ENCODE measurements at regions not wholly inside any gene's neighbourhood (a gene's known extent, or its start where the extent isn't known, plus 50 kb on each side); places are given as distances from the start of the nearest gene placed in this dataset.
"Not testable (repeated sequence)": the region's sequence is repeated elsewhere in the genome, so short reads cannot be mapped to it uniquely, and the experiment has no call there.

GRCh38 chr4:162977788-162978187 is 188.9 kb downstream of the NAF1 start:
- H3K4me3 ChIP-seq (ENCODE audit: severe bottlenecking) = no peak overlapping the region
- no peaks in the 10 kb centered on the region for H3K4me1 ChIP-seq (ENCODE audit: insufficient read depth, poor library complexity, severe bottlenecking)
- H3K36me3 ChIP-seq (ENCODE audit: low read depth) = no peaks in the 10 kb centered on the region
- TF ChIP-seq CTCF (IDR thresholded peaks at IDR 0.05; ENCODE audit: poor library complexity, severe bottlenecking) = no peak
- H3K9me3 ChIP-seq (ENCODE audit: severe bottlenecking) = no peaks in the 10 kb centered on the region
- no peaks in the 10 kb centered on the region for H3K27me3 ChIP-seq (ENCODE audit: insufficient read depth, poor library complexity, severe bottlenecking)
- DNase-seq (ENCODE audit: low spot score) (no peak), ATAC-seq (ENCODE audit: low read depth) (no peak)
- no peak overlapping the region for H3K27ac ChIP-seq (ENCODE audit: poor library complexity, severe bottlenecking)

DNA sequence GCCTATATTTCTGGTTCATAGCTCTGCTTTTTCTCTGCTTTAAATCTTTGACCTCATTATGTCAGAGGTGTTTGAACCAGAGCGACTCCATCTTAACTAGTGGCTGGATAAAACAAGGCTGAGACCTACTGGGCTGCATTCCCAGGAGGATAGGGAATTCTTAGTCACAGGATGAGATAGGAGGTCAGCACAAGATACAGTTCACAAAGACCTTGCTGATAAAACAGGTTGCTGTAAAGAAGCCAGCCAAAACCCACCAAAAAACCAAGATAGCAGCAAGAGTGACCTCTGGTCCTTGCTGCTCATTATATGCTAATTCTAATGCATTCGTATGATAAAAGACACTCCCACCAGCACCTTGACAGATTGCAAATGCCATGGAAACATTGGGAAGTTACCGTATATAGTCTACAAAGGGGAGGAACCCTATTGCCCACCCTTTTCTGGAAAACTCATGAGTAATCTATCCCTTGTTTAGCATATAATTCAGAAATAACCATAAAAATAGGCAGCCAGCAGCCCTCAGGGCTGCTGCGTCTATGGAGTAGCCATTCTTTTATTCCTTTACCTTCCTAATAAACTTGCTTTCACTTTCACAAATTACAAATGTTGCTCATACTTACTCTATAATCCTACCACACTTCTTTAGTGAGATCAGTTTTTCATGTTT is 193.9 kb downstream of the NAF1 start:
- H3K4me1 ChIP-seq (ENCODE audit: insufficient read depth, poor library complexity, severe bottlenecking) = no peaks in the 10 kb centered on the region
- H3K4me3 ChIP-seq (ENCODE audit: severe bottlenecking) = no peak overlapping the region
- H3K27me3 ChIP-seq (ENCODE audit: insufficient read depth, poor library complexity, severe bottlenecking) = no peaks in the 10 kb centered on the region
- no peaks in the 10 kb centered on the region for H3K9me3 ChIP-seq (ENCODE audit: severe bottlenecking)
- DNase-seq (ENCODE audit: low spot score) (no peak), ATAC-seq (ENCODE audit: low read depth) (no peak)
- TF ChIP-seq CTCF (IDR thresholded peaks at IDR 0.05; ENCODE audit: poor library complexity, severe bottlenecking) = no peak
- no peaks in the 10 kb centered on the region for H3K36me3 ChIP-seq (ENCODE audit: low read depth)
- no peak overlapping the region for H3K27ac ChIP-seq (ENCODE audit: poor library complexity, severe bottlenecking)

- ATAC-seq (ENCODE audit: low read depth) (no peak), DNase-seq (ENCODE audit: low spot score) (no peak)
- Histone ChIP-seq H3K36me3 (ENCODE audit: low read depth) (no peaks in the 10 kb centered on the region), H3K27ac (ENCODE audit: poor library complexity, severe bottlenecking) (no peak overlapping the region), H3K4me3 (ENCODE audit: severe bottlenecking) (no peak overlapping the region), H3K4me1 (ENCODE audit: insufficient read depth, poor library complexity, severe bottlenecking) (no peaks in the 10 kb centered on the region), H3K9me3 (ENCODE audit: severe bottlenecking) (no peaks in the 10 kb centered on the region), H3K27me3 (ENCODE audit: insufficient read depth, poor library complexity, severe bottlenecking) (no peaks in the 10 kb centered on the region)
- no peak for TF ChIP-seq CTCF (IDR thresholded peaks at IDR 0.05; ENCODE audit: poor library complexity, severe bottlenecking)
These were observed 197.5 kb downstream of the NAF1 start for GRCh38 chr4:162969194-162969593.

DNA sequence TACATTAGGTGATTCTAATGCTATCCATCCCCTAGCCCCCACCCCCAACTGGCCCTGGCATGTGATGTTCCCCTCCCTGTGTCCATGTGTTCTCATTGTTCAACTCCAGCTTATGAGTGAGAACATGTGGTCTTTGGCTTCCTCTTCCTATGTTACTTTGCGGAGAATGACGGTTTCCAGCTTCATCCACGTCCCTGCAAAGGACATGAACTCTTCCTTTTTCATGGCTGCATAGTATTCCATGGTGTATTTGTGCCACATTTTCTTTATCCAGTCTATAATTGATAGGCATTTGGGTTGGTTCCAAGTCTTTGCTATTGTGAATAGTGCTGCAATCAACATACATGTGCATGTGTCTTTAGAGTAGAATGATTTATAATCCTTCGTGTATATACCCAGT is 200.7 kb downstream of the NAF1 start:
- not testable (repeated sequence) for H3K4me1 ChIP-seq (ENCODE audit: insufficient read depth, poor library complexity, severe bottlenecking); H3K27me3 ChIP-seq (ENCODE audit: insufficient read depth, poor library complexity, severe bottlenecking); H3K4me3 ChIP-seq (ENCODE audit: severe bottlenecking); ATAC-seq (ENCODE audit: low read depth); DNase-seq (ENCODE audit: low spot score); H3K36me3 ChIP-seq (ENCODE audit: low read depth); H3K27ac ChIP-seq (ENCODE audit: poor library complexity, severe bottlenecking); H3K9me3 ChIP-seq (ENCODE audit: severe bottlenecking)

GRCh38 chr4:162959046-162959445 is 207.6 kb downstream of the NAF1 start:
- Histone ChIP-seq H3K36me3 (ENCODE audit: low read depth) (no peaks in the 10 kb centered on the region), H3K4me3 (ENCODE audit: severe bottlenecking) (no peak overlapping the region), H3K27me3 (ENCODE audit: insufficient read depth, poor library complexity, severe bottlenecking) (no peaks in the 10 kb centered on the region), H3K4me1 (ENCODE audit: insufficient read depth, poor library complexity, severe bottlenecking) (no peaks in the 10 kb centered on the region), H3K9me3 (ENCODE audit: severe bottlenecking) (no peaks in the 10 kb centered on the region), H3K27ac (ENCODE audit: poor library complexity, severe bottlenecking) (no peak overlapping the region)
- ATAC-seq (ENCODE audit: low read depth) (no peak; the same call in 2 of the 3 replicates), DNase-seq (ENCODE audit: low spot score) (no peak)
- TF ChIP-seq CTCF (IDR thresholded peaks at IDR 0.05; ENCODE audit: poor library complexity, severe bottlenecking) = no peak

Measured in RWPE2 (cell line).